Endothelial cell of umbilical vein (primary cell): ENCODE measurements at regions not wholly inside any gene's neighbourhood (a gene's known extent, or its start where the extent isn't known, plus 50 kb on each side); places are given as distances from the start of the nearest gene placed in this dataset.

Source experiments
- BruUV-seq: library from RNA; stranded (reverse); fragments of 400-500 nt; replicated peaks from 2 replicates; lab custom pipeline; 2021; lab: Mats Ljungman, UMichigan
- CTCF ChIA-PET: fragments of 300-600, 350-600 bp; sonication (Branson Sonifier 250); formaldehyde crosslinking; loops from one replicate; lab custom pipeline; 2021; ENCODE audit warnings: antibody characterized with exemption, inconsistent platforms; lab: Charles Lee
- POLR2A ChIA-PET: fragments of 300-600, 350-600 bp; sonication (Branson Sonifier 250); formaldehyde crosslinking; loops from one replicate; lab custom pipeline; 2021; ENCODE audit warnings: antibody characterized with exemption, inconsistent platforms; lab: Charles Lee
- DNase-seq: peaks from one replicate; pipeline ENCODE4 v3.0.0-alpha.2; 2011; ENCODE audit warnings: low read depth, low spot score
- FAIRE-seq: peaks from 2 replicates; lab custom pipeline; 2011; peaks lifted over from hg19 to GRCh38; lab: Jason Lieb, UNC
- H2AFZ ChIP-seq: 2 replicates; pipeline ENCODE4 v1.6.0; 2012; ENCODE audit warnings: low read depth, low read length, control low read depth, inconsistent platforms
- H3K27ac ChIP-seq: 2 replicates; pipeline ENCODE4 v1.5.1; 2011; ENCODE audit warnings: low read depth, mild to moderate bottlenecking, control low read depth, low read length, moderate library complexity; ENCODE audit not compliant: insufficient read depth
- H3K27me3 ChIP-seq, 2 experiments: 2 replicates each; pipeline versions ENCODE4 v1.6.0 to v1.6.1; 2011; ENCODE audit warnings: low read length in 2 of 2, mixed read lengths in 1 of 2; ENCODE audit not compliant: control insufficient read depth in 2 of 2, insufficient read depth in 2 of 2
- H3K36me3 ChIP-seq, 2 experiments: 2 replicates in 1 of 2; 3 replicates in 1 of 2; pipeline ENCODE4 v1.5.1; 2011; ENCODE audit warnings: low read length in 2 of 2, mild to moderate bottlenecking in 1 of 2, moderate library complexity in 1 of 2; ENCODE audit not compliant: control insufficient read depth in 2 of 2, insufficient read depth in 2 of 2; ENCODE audit errors: extremely low read depth in 1 of 2
- H3K4me1 ChIP-seq: 3 replicates; pipeline ENCODE4 v1.5.1; 2011; ENCODE audit warnings: mild to moderate bottlenecking, low read length; ENCODE audit not compliant: control insufficient read depth, insufficient read depth; ENCODE audit errors: extremely low read depth
- H3K4me2 ChIP-seq: 2 replicates; pipeline ENCODE4 v1.6.1; 2011; ENCODE audit warnings: low read length, control low read depth, mixed read lengths; ENCODE audit not compliant: insufficient read depth
- H3K4me3 ChIP-seq, 3 experiments: fragments of 200-600 bp in 1 of 3; sonication (generic), shearing (Covaris generic) in 1 of 3; replicated peaks in 1 of 3; 2 replicates each; pipeline ENCODE4 v1.5.1; 2011 to 2016; ENCODE audit warnings: control low read depth in 3 of 3, low read length in 3 of 3, mild to moderate bottlenecking in 2 of 3, inconsistent platforms in 1 of 3, low read depth in 1 of 3, moderate library complexity in 1 of 3; ENCODE audit not compliant: insufficient read depth in 1 of 3
- H3K79me2 ChIP-seq: 2 replicates; pipeline ENCODE4 v1.6.0; 2012; ENCODE audit warnings: low read length, inconsistent platforms; ENCODE audit not compliant: control insufficient read depth, insufficient read depth
- H3K9ac ChIP-seq: replicated peaks from 2 replicates; pipeline ENCODE3; 2011; ENCODE audit warnings: low read length, control low read depth; ENCODE audit not compliant: insufficient read depth; ENCODE audit errors: extremely low read depth
- H3K9me1 ChIP-seq: replicated peaks from 3 replicates; pipeline ENCODE4 v1.6.0; 2011; ENCODE audit warnings: mild to moderate bottlenecking, low read length; ENCODE audit not compliant: control insufficient read depth, insufficient read depth; ENCODE audit errors: extremely low read depth
- H3K9me3 ChIP-seq: replicated peaks from 2 replicates; pipeline ENCODE4 v1.5.1; 2012; ENCODE audit warnings: low read length, inconsistent platforms; ENCODE audit not compliant: control insufficient read depth, insufficient read depth
- H4K20me1 ChIP-seq: replicated peaks from 2 replicates; pipeline ENCODE3; 2011; ENCODE audit warnings: mild to moderate bottlenecking, low read length; ENCODE audit not compliant: control insufficient read depth, insufficient read depth; ENCODE audit errors: extremely low read depth
- CTCF ChIP-seq, 2 donors: IDR thresholded peaks; 1 replicate in 1 of 2; 2 replicates in 1 of 2; pipeline ENCODE4 v1.5.1; 2011; ENCODE audit warnings: low read length in 2 of 2, mild to moderate bottlenecking in 2 of 2, moderate library complexity in 2 of 2, control low read depth in 1 of 2, inconsistent platforms in 1 of 2, low read depth in 1 of 2; ENCODE audit not compliant: insufficient read depth in 1 of 2; ENCODE audit errors: extremely low read depth in 1 of 2
- EZH2 ChIP-seq: IDR thresholded peaks from 2 replicates; pipeline ENCODE4 v1.6.1; 2012; ENCODE audit warnings: borderline replicate concordance, low read depth, mild to moderate bottlenecking, moderate library complexity, low read length, inconsistent platforms; ENCODE audit not compliant: severe bottlenecking
- FOS ChIP-seq: IDR thresholded peaks from 2 replicates; pipeline ENCODE4 v1.6.1; 2011; ENCODE audit warnings: mild to moderate bottlenecking, low read length, moderate library complexity, borderline replicate concordance; ENCODE audit not compliant: insufficient read depth
- GATA2 ChIP-seq: IDR thresholded peaks from 2 replicates; pipeline ENCODE4 v1.7.0; 2011; ENCODE audit warnings: low read depth, mild to moderate bottlenecking, moderate library complexity, mixed read lengths, low read length; ENCODE audit not compliant: insufficient read length, insufficient read depth
- JUN ChIP-seq: IDR thresholded peaks from 2 replicates; pipeline ENCODE4 v1.6.1; 2011; ENCODE audit warnings: borderline replicate concordance, low read depth; ENCODE audit not compliant: insufficient read length, insufficient read depth
- MAX ChIP-seq: IDR thresholded peaks from 2 replicates; pipeline ENCODE4 v1.6.1; 2011; ENCODE audit not compliant: insufficient read depth, insufficient read length
- MYC ChIP-seq: IDR thresholded peaks from one replicate; pipeline ENCODE4 v1.6.1; 2011; ENCODE audit warnings: mild to moderate bottlenecking, low read depth, low read length
- POLR2A ChIP-seq: IDR thresholded peaks from 2 replicates; pipeline ENCODE4 v1.6.1; 2012; ENCODE audit warnings: low read depth, mild to moderate bottlenecking, control low read depth, low read length
- POLR2AphosphoS5 ChIP-seq: IDR thresholded peaks from 2 replicates; pipeline ENCODE4 v1.6.1; 2012; ENCODE audit warnings: low read depth, mild to moderate bottlenecking, control low read depth, low read length, moderate library complexity; ENCODE audit not compliant: insufficient read depth
- dilution Hi-C: fragments of 300-500 bp; cut with MboI; formaldehyde crosslinking; loops from one replicate; pipeline ENCODE4 v1.15.0; 2019; ENCODE audit warnings: low sequenced_read_pairs; ENCODE audit not compliant: extremely low pct_ligation_motif_present
- intact Hi-C: fragments of 100-400 bp; cut with micrococcal nuclease; formaldehyde crosslinking; loops from one replicate; pipeline ENCODE4 v1.10.0; 2022

- no peak for TF ChIP-seq JUN
- no peak for TF ChIP-seq MYC
- no peak for TF ChIP-seq CTCF (IDR thresholded peaks at IDR 0.05; ENCODE audit: extremely low read depth in 1 of 2, insufficient read depth in 1 of 2, low read depth in 1 of 2, low read length in 2 of 2)
- TF ChIP-seq GATA2 = no peak
- TF ChIP-seq POLR2AphosphoS5 = no peak
- no peak for TF ChIP-seq FOS
- TF ChIP-seq EZH2 = no peak
- TF ChIP-seq POLR2A = no peak
- no peak for TF ChIP-seq MAX
- Histone ChIP-seq H3K79me2 (no peaks in the 10 kb centered on the region), H3K27me3 (no peaks in the 10 kb centered on the region), H2AFZ (no peak overlapping the region), H3K4me3 (no peak overlapping the region), H3K9me3 (no peaks in the 10 kb centered on the region), H3K27ac (no peak overlapping the region), H3K4me2 (no peak overlapping the region), H3K9me1 (no peaks in the 10 kb centered on the region), H3K9ac (no peak overlapping the region), H4K20me1 (no peaks in the 10 kb centered on the region), H3K36me3 (no peaks in the 10 kb centered on the region), H3K4me1 (no peaks in the 10 kb centered on the region)
- no peak for FAIRE-seq
- POLR2A ChIA-PET = no interaction called here
- CTCF ChIA-PET = interaction anchor here (0.7 to 1.2 kb wide), 2 partner anchors 9 to 1733 kb away, joined by 3 read pairs; no protein-coding TSS in a partner anchor
- no TSS peak for BruUV-seq
- dilution Hi-C loops = no loop called here
- no peak for DNase-seq
- intact Hi-C loops = no loop called here
Observed at GRCh38 chr2:33678436-33678835, 79.3 kb upstream of the FAM98A start.
